ENCODE measurements at regions not wholly inside any gene's neighbourhood (a gene's known extent, or its start where the extent isn't known, plus 50 kb on each side); places are given as distances from the start of the nearest gene placed in this dataset.

- DNase-seq = no peak
Observed at GRCh38 chr2:34123996-34124785, 525.1 kb upstream of the FAM98A start.

GRCh38 chr2:34121076-34121475 is 522.0 kb upstream of the FAM98A start:
- DNase-seq = no peak

GRCh38 chr2:34115076-34115475 is 516.0 kb upstream of the FAM98A start:
- DNase-seq = no peak

- no peak for DNase-seq
Observed at GRCh38 chr2:34112161-34112560, 513.1 kb upstream of the FAM98A start.

GRCh38 chr2:34110392-34110791 is 511.3 kb upstream of the FAM98A start:
- no peak for DNase-seq

- no peak for DNase-seq
Observed at GRCh38 chr2:34107811-34108210, 508.7 kb upstream of the FAM98A start.

- no peak for DNase-seq
Observed at GRCh38 chr2:34105006-34105767, 506.1 kb upstream of the FAM98A start.

GRCh38 chr2:34104601-34105000 is 505.5 kb upstream of the FAM98A start:
- no peak for DNase-seq

- DNase-seq = no peak
Observed at GRCh38 chr2:34103437-34103836, 504.3 kb upstream of the FAM98A start.

- no peak for DNase-seq
Observed at GRCh38 chr2:34102339-34102738, 503.2 kb upstream of the FAM98A start.

GRCh38 chr2:34099377-34099776 is 500.3 kb upstream of the FAM98A start:
- DNase-seq = no peak

GRCh38 chr2:34098256-34098655 is 499.2 kb upstream of the FAM98A start:
- DNase-seq = no peak

GRCh38 chr2:34096562-34097171 is 497.6 kb upstream of the FAM98A start:
- no peak for DNase-seq

- no peak for DNase-seq
Observed at GRCh38 chr2:34093790-34094189, 494.7 kb upstream of the FAM98A start.

GRCh38 chr2:34070196-34070595 is 471.1 kb upstream of the FAM98A start:
- DNase-seq = no peak

GRCh38 chr2:34069604-34070003 is 470.5 kb upstream of the FAM98A start:
- no peak for DNase-seq

GRCh38 chr2:34050413-34050812 is 451.3 kb upstream of the FAM98A start:
- DNase-seq = no peak

- no peak for DNase-seq
Observed at GRCh38 chr2:34045101-34045655, 446.1 kb upstream of the FAM98A start.

GRCh38 chr2:34037886-34038285 is 438.8 kb upstream of the FAM98A start:
- no peak for DNase-seq

- DNase-seq = no peak
Observed at GRCh38 chr2:34037157-34037556, 438.1 kb upstream of the FAM98A start.

- DNase-seq = no peak
Observed at GRCh38 chr2:34031097-34031496, 432.0 kb upstream of the FAM98A start.

- no peak for DNase-seq
Observed at GRCh38 chr2:34030273-34030672, 431.2 kb upstream of the FAM98A start.

GRCh38 chr2:34029073-34029472 is 430.0 kb upstream of the FAM98A start:
- no peak for DNase-seq

GRCh38 chr2:34025196-34025595 is 426.1 kb upstream of the FAM98A start:
- DNase-seq = no peak

All from NCI-H2227 treated with DMSO at 0.1 percent for 48 hours (cell line).